ENCODE measurements at regions not wholly inside any gene's neighbourhood (a gene's known extent, or its start where the extent isn't known, plus 50 kb on each side); places are given as distances from the start of the nearest gene placed in this dataset.

DNA sequence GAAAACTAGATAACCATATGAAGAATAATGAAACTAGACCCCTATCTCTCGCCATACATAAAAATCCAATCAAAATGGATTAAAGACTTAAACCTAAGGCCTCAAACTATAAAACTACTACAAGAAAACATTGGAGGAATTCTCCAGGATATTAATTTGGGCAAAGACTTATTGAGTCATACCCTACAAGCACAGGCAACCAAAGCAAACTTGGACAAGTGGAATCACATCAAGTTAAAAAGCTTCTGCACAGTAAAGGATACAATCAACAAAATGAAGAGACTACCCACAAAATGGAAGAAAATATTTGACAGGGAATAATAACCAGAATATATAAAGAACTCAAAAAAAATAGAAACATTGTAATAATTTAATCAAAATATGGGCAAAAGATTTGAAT is 505.4 kb downstream of the KCNT2 start (continued):
- TF ChIP-seq ZNF274 (IDR thresholded peaks at IDR 0.05; ENCODE audit: insufficient read depth, insufficient read length) (no peak), RELA (IDR thresholded peaks at IDR 0.05; ENCODE audit: borderline replicate concordance, partially characterized antibody) (no peak)

DNA sequence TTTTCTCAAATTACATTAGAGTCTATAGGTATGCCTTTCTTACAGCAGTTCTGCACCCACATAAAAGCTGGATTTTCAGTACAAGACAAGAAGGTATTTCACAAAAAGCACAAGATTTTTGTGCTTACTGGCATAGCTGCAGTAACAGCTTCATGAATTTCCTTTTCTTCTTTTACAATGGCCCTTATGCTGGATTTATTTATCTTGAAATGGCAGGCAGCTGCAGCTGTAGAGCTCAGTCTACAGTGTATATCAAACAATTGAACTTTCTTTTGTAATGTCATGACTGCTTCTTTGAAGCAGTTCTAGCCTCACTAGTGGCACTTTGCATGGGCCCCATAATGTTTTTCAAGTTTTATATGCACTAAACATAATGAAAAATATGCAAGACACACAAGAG is 510.2 kb downstream of the KCNT2 start:
- no peaks in the 10 kb centered on the region for H3K4me1 ChIP-seq (ENCODE audit: control insufficient read depth, insufficient read depth, low read length)
- H3K4me2 ChIP-seq (ENCODE audit: control insufficient read depth, insufficient read depth) = no peak overlapping the region
- H3K9ac ChIP-seq (ENCODE audit: control insufficient read depth, insufficient read depth, low read length) = no peak overlapping the region
- H3K27ac ChIP-seq (ENCODE audit: control insufficient read depth, insufficient read depth) = no peak overlapping the region
- H3K9me3 ChIP-seq (replicated peaks; ENCODE audit: control insufficient read depth, insufficient read depth, low read length) = no peaks in the 10 kb centered on the region
- ATAC-seq = no peak
- no peaks in the 10 kb centered on the region for H3K27me3 ChIP-seq (replicated peaks in 1 of 2; ENCODE audit: control insufficient read depth in 2 of 2, insufficient read depth in 2 of 2, low read length in 1 of 2)
- FAIRE-seq = no peak
- ChIA-PET SMC1A (ENCODE audit: uncharacterized antibody, unreplicated experiment) (interaction anchor here (0.6 kb wide), 1 partner anchor 80 kb away, joined by 3 read pairs; no protein-coding TSS in a partner anchor), POLR2A (no interaction called here), CTCF (no interaction called here), RAD21 (ENCODE audit: unreplicated experiment) (no interaction called here)
- no peak overlapping the region for H2AFZ ChIP-seq (ENCODE audit: control insufficient read depth, low read depth, low read length)
- no TSS peak for BruUV-seq (replicated peaks)
- no peaks in the 10 kb centered on the region for H4K20me1 ChIP-seq (ENCODE audit: control insufficient read depth, insufficient read depth)
- no peak overlapping the region for H3K4me3 ChIP-seq
- no peak for DNase-seq (ENCODE audit: low read depth, low spot score)
- H3K79me2 ChIP-seq (ENCODE audit: control insufficient read depth, insufficient read depth, low read length) = no peaks in the 10 kb centered on the region
- in situ Hi-C loops (cut with MboI) (no loop called here), intact Hi-C loops (cut with micrococcal nuclease; ENCODE audit: unreplicated experiment) (no loop called here)
- H3K36me3 ChIP-seq (ENCODE audit: control insufficient read depth in 2 of 2, insufficient read depth in 2 of 2, low read length in 1 of 2) = no peaks in the 10 kb centered on the region
- TF ChIP-seq PML (IDR thresholded peaks at IDR 0.05; ENCODE audit: low read length) = no peak
- TF ChIP-seq BMI1 (IDR thresholded peaks at IDR 0.05; ENCODE audit: borderline replicate concordance) = no peak
- TF ChIP-seq BCL11A (IDR thresholded peaks at IDR 0.05; ENCODE audit: low read depth, low read length) = no peak
- TF ChIP-seq, protein P1, sequence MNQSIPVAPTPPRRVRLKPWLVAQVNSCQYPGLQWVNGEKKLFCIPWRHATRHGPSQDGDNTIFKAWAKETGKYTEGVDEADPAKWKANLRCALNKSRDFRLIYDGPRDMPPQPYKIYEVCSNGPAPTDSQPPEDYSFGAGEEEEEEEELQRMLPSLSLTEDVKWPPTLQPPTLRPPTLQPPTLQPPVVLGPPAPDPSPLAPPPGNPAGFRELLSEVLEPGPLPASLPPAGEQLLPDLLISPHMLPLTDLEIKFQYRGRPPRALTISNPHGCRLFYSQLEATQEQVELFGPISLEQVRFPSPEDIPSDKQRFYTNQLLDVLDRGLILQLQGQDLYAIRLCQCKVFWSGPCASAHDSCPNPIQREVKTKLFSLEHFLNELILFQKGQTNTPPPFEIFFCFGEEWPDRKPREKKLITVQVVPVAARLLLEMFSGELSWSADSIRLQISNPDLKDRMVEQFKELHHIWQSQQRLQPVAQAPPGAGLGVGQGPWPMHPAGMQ (IDR thresholded peaks at IDR 0.05; ENCODE audit: borderline replicate concordance) = no peak
- TF ChIP-seq, protein P2, sequence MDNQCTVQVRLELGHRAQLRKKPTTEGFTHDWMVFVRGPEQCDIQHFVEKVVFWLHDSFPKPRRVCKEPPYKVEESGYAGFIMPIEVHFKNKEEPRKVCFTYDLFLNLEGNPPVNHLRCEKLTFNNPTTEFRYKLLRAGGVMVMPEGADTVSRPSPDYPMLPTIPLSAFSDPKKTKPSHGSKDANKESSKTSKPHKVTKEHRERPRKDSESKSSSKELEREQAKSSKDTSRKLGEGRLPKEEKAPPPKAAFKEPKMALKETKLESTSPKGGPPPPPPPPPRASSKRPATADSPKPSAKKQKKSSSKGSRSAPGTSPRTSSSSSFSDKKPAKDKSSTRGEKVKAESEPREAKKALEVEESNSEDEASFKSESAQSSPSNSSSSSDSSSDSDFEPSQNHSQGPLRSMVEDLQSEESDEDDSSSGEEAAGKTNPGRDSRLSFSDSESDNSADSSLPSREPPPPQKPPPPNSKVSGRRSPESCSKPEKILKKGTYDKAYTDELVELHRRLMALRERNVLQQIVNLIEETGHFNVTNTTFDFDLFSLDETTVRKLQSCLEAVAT (IDR thresholded peaks at IDR 0.05) = no peak
- no peak for TF ChIP-seq CREB1 (IDR thresholded peaks at IDR 0.05; ENCODE audit: low read depth)
- TF ChIP-seq HDAC6 (IDR thresholded peaks at IDR 0.05; ENCODE audit: unreplicated experiment) = no peak
- TF ChIP-seq, protein P3, sequence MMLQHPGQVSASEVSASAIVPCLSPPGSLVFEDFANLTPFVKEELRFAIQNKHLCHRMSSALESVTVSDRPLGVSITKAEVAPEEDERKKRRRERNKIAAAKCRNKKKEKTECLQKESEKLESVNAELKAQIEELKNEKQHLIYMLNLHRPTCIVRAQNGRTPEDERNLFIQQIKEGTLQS (IDR thresholded peaks at IDR 0.05; ENCODE audit: borderline replicate concordance, extremely low read depth, low read depth, low read length) = no peak
- TF ChIP-seq, protein P4, sequence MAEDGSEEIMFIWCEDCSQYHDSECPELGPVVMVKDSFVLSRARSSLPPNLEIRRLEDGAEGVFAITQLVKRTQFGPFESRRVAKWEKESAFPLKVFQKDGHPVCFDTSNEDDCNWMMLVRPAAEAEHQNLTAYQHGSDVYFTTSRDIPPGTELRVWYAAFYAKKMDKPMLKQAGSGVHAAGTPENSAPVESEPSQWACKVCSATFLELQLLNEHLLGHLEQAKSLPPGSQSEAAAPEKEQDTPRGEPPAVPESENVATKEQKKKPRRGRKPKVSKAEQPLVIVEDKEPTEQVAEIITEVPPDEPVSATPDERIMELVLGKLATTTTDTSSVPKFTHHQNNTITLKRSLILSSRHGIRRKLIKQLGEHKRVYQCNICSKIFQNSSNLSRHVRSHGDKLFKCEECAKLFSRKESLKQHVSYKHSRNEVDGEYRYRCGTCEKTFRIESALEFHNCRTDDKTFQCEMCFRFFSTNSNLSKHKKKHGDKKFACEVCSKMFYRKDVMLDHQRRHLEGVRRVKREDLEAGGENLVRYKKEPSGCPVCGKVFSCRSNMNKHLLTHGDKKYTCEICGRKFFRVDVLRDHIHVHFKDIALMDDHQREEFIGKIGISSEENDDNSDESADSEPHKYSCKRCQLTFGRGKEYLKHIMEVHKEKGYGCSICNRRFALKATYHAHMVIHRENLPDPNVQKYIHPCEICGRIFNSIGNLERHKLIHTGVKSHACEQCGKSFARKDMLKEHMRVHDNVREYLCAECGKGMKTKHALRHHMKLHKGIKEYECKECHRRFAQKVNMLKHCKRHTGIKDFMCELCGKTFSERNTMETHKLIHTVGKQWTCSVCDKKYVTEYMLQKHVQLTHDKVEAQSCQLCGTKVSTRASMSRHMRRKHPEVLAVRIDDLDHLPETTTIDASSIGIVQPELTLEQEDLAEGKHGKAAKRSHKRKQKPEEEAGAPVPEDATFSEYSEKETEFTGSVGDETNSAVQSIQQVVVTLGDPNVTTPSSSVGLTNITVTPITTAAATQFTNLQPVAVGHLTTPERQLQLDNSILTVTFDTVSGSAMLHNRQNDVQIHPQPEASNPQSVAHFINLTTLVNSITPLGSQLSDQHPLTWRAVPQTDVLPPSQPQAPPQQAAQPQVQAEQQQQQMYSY (CRISPR knock-in tag; IDR thresholded peaks at IDR 0.05) = no peak
- TF ChIP-seq, protein P5, sequence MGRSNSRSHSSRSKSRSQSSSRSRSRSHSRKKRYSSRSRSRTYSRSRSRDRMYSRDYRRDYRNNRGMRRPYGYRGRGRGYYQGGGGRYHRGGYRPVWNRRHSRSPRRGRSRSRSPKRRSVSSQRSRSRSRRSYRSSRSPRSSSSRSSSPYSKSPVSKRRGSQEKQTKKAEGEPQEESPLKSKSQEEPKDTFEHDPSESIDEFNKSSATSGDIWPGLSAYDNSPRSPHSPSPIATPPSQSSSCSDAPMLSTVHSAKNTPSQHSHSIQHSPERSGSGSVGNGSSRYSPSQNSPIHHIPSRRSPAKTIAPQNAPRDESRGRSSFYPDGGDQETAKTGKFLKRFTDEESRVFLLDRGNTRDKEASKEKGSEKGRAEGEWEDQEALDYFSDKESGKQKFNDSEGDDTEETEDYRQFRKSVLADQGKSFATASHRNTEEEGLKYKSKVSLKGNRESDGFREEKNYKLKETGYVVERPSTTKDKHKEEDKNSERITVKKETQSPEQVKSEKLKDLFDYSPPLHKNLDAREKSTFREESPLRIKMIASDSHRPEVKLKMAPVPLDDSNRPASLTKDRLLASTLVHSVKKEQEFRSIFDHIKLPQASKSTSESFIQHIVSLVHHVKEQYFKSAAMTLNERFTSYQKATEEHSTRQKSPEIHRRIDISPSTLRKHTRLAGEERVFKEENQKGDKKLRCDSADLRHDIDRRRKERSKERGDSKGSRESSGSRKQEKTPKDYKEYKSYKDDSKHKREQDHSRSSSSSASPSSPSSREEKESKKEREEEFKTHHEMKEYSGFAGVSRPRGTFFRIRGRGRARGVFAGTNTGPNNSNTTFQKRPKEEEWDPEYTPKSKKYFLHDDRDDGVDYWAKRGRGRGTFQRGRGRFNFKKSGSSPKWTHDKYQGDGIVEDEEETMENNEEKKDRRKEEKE (IDR thresholded peaks at IDR 0.05) = no peak
- TF ChIP-seq CHD1 (IDR thresholded peaks at IDR 0.05; ENCODE audit: low read depth, low read length) = no peak
- TF ChIP-seq RUNX3 (IDR thresholded peaks at IDR 0.05; ENCODE audit: low read length) = no peak
- TF ChIP-seq CBFB (IDR thresholded peaks at IDR 0.05; ENCODE audit: low read depth) = no peak
- TF ChIP-seq SMAD1 (IDR thresholded peaks at IDR 0.05; ENCODE audit: low read depth, partially characterized antibody) = no peak
